ENCODE measurements at regions not wholly inside any gene's neighbourhood (a gene's known extent, or its start where the extent isn't known, plus 50 kb on each side); places are given as distances from the start of the nearest gene placed in this dataset.

DNA sequence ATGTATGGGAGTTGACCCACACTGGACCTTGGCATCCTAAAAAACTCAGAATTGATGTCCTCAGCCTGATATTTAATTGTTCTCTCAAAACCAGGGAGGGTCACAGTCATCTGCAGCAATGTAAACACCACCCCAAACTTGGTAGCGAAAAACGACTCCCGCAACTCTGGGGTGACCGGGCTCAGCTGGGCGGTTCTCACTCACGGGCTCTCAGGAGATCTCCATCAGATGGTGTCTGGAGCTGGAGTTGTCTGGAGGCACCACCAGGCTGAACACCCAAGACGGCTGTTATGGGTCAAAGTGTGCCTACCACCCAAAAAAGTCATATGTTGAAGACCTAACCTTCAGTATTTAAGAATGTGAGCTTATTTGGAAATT lies 50.9 kb upstream of the NXT1 start:
- intact Hi-C loops (cut with DNase I): no loop called here
- Histone ChIP-seq H3K4me3 (no peak overlapping the region), H3K9me3 (no peaks in the 10 kb centered on the region), H3K27ac (no peak overlapping the region), H3K4me1 (no peaks in the 10 kb centered on the region), H3K36me3 (ENCODE audit: insufficient read depth in 1 of 2, low read depth in 1 of 2) (no peaks in the 10 kb centered on the region), H3K27me3 (ENCODE audit: insufficient read depth in 3 of 3, low read length in 2 of 3) (no peaks in the 10 kb centered on the region)
- 89 to 95% (median 91%) methylated on average over 7 of the region's 7 CpGs for WGBS, 3 donors
- TF ChIP-seq, protein P1, sequence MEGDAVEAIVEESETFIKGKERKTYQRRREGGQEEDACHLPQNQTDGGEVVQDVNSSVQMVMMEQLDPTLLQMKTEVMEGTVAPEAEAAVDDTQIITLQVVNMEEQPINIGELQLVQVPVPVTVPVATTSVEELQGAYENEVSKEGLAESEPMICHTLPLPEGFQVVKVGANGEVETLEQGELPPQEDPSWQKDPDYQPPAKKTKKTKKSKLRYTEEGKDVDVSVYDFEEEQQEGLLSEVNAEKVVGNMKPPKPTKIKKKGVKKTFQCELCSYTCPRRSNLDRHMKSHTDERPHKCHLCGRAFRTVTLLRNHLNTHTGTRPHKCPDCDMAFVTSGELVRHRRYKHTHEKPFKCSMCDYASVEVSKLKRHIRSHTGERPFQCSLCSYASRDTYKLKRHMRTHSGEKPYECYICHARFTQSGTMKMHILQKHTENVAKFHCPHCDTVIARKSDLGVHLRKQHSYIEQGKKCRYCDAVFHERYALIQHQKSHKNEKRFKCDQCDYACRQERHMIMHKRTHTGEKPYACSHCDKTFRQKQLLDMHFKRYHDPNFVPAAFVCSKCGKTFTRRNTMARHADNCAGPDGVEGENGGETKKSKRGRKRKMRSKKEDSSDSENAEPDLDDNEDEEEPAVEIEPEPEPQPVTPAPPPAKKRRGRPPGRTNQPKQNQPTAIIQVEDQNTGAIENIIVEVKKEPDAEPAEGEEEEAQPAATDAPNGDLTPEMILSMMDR (IDR thresholded peaks at IDR 0.05): no peak
- no peak for DNase-seq
- ATAC-seq: no peak

DNA sequence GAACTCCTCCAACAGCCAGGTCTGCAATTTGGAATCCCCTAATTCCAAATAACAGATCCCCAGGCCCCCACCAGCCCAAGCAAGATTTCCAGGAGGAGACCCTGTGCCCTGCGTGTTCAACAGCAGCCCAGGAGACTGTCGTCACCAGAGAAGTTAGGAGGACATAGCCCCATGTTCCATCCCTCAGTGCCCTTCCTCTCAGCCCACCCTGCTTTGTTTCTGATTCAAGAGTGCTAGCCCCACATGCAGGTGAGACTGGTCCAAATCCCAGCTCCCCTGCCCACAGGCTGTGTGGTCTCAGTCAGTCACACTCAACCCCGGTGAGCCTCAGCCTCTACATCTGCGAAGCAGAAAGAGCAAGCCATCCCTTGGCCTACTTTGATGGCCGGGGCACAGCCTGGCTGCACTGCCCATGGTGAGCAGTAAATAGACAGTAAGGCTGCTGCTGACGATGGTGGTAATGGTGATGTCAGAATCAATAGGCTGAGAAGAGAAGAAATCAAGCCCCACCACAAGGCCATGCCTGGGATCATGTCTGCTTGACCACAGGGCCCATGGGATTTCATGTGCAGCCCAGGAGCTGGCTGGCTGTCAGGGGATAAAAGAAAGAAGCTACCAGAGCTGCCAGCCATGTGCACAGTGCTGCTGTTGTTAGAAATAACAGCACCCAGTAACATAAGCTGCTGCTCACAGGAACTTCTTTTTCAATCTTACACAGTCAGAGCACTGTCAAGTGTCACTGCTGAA lies 51.5 kb upstream of the NXT1 start:
- Histone ChIP-seq H3K27ac (no peak overlapping the region), H3K36me3 (ENCODE audit: insufficient read depth in 1 of 2, low read depth in 1 of 2) (no peaks in the 10 kb centered on the region), H3K4me1 (no peaks in the 10 kb centered on the region), H3K4me3 (no peak overlapping the region), H3K27me3 (ENCODE audit: insufficient read depth in 3 of 3, low read length in 2 of 3) (no peaks in the 10 kb centered on the region), H3K9me3 (no peaks in the 10 kb centered on the region)
- intact Hi-C loops (cut with DNase I): no loop called here
- ATAC-seq (no peak), DNase-seq (no peak)
- TF ChIP-seq, protein P1 (IDR thresholded peaks at IDR 0.05): no peak
- 84 to 88% (median 85%) methylated on average over 6 of the region's 6 CpGs for WGBS, 3 donors

DNA sequence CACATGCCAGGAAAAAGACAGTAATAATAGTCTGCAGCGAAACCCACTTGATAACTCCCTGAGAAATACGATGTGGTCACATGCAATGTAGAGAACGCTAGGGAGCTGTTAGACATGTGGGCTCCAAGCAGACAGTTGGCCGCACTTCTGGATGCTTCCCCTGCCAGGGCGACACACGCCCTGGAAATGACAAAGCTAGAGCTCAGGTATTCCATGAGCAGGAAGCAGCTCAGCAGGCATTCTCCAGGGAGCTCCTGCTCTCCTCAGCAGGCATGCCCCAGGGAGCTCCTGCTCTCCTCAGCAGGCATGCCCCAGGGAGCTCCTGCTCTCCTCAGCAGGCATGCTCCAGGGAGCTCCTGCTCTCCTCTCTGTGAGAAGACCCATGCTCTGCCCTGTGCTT lies 52.4 kb upstream of the NXT1 start:
- Histone ChIP-seq H3K27me3 (ENCODE audit: insufficient read depth in 3 of 3, low read length in 2 of 3) (no peaks in the 10 kb centered on the region), H3K36me3 (ENCODE audit: insufficient read depth in 1 of 2, low read depth in 1 of 2) (no peaks in the 10 kb centered on the region), H3K9me3 (no peaks in the 10 kb centered on the region), H3K27ac (no peak overlapping the region), H3K4me3 (no peak overlapping the region), H3K4me1 (no peaks in the 10 kb centered on the region)
- DNase-seq (no peak), ATAC-seq (no peak)
- WGBS, 3 donors: 74 to 85% (median 76%) methylated on average over 6 of the region's 6 CpGs
- TF ChIP-seq, protein P1 (IDR thresholded peaks at IDR 0.05): no peak
- intact Hi-C loops (cut with DNase I): no loop called here

DNA sequence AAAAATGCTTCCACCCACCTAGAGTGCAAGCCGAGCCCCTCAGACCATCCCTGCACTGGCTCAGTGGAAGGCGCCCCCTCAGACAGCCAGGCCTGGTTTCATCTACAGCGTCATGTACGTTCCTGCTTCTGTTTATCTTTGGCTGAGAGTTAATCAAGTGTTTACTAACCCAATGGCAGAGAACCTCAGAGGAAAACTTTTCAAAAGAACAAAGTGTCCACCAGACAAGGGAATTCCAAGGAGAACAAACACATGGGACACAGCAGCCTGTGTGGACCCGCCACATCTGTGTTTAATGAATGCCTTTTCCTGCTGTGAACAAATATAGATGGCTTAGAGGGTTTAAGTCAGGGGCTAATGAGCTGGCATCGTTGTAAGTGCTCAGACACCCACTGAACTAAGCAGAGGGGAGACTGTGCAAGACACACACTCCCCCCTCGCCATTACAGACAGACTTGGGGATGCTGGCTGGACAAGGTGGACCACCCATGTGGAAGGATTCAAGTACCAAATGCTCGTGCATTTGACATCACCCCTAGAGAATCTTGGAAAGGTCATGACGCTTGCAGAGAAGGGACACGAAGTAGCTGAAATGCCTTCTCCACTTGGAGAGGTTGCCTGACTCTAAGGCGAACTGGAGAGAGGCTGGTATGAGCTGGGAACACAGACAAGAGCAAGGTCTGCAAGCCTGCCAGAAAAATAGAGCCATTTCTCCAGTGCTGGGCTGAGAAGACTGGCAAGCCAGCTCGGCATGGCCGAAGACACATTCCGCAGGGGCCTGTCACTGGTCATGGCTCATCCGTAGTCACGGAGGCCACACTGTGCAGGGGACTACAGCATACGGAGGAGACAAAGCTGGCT lies 53.5 kb upstream of the NXT1 start:
- 54 to 66% (median 58%) methylated on average over 17 of the region's 17 CpGs for WGBS, 3 donors

More for the DNA sequence above, 53.5 kb upstream of the NXT1 start:
- Histone ChIP-seq H3K27ac (no peak overlapping the region), H3K4me3 (no peak overlapping the region), H3K36me3 (ENCODE audit: insufficient read depth in 1 of 2, low read depth in 1 of 2) (no peaks in the 10 kb centered on the region), H3K27me3 (ENCODE audit: insufficient read depth in 3 of 3, low read length in 2 of 3) (no peaks in the 10 kb centered on the region), H3K4me1 (no peaks in the 10 kb centered on the region), H3K9me3 (no peaks in the 10 kb centered on the region)
- TF ChIP-seq, protein P1 (IDR thresholded peaks at IDR 0.05): no peak
- DNase-seq (no peak), ATAC-seq (no peak)
- intact Hi-C loops (cut with DNase I): no loop called here
